BLaER1 treated with 17β-estradiol and CSF1 and Interleukin-3, amounts not matched to agents 10 nM and 100 nM (cell line): ENCODE measurements at regions not wholly inside any gene's neighbourhood (a gene's known extent, or its start where the extent isn't known, plus 50 kb on each side); places are given as distances from the start of the nearest gene placed in this dataset.
"Not testable (repeated sequence)": the region's sequence is repeated elsewhere in the genome, so short reads cannot be mapped to it uniquely, and the experiment has no call there.

Experiments used
- H3K27ac ChIP-seq, 11 experiments: shearing (Covaris generic); formaldehyde crosslinking; 2 replicates each; pipeline ENCODE4 v1.8.1; 2022
- H3K27me3 ChIP-seq, 11 experiments: shearing (Covaris generic); formaldehyde crosslinking; 2 replicates each; pipeline ENCODE4 v1.8.1; 2022
- H3K36me3 ChIP-seq, 11 experiments: shearing (Covaris generic); formaldehyde crosslinking; 2 replicates each; pipeline ENCODE4 v1.8.1; 2022
- H3K4me1 ChIP-seq, 10 experiments: shearing (Covaris generic); formaldehyde crosslinking; 2 replicates each; pipeline ENCODE4 v1.8.1; 2022
- H3K4me2 ChIP-seq, 11 experiments: shearing (Covaris generic); formaldehyde crosslinking; 2 replicates each; pipeline ENCODE4 v1.8.1; 2022
- H3K4me3 ChIP-seq, 10 experiments: shearing (Covaris generic); formaldehyde crosslinking; 2 replicates each; pipeline ENCODE4 v1.8.1; 2022
- H3K9ac ChIP-seq, 11 experiments: shearing (Covaris generic); formaldehyde crosslinking; 2 replicates each; pipeline ENCODE4 v1.8.1; 2022
- H3K9me3 ChIP-seq, 11 experiments: shearing (Covaris generic); formaldehyde crosslinking; replicated peaks in 1 of 11; 2 replicates each; pipeline ENCODE4 v1.8.1; 2022
- H4K20me1 ChIP-seq, 11 experiments: shearing (Covaris generic); formaldehyde crosslinking; 2 replicates each; pipeline ENCODE4 v1.8.1; 2022
- Cebpa-rat ChIP-seq, 11 experiments: shearing (Covaris generic); IDR thresholded peaks; 2 replicates each; pipeline ENCODE4 v1.8.1; 2022

DNA sequence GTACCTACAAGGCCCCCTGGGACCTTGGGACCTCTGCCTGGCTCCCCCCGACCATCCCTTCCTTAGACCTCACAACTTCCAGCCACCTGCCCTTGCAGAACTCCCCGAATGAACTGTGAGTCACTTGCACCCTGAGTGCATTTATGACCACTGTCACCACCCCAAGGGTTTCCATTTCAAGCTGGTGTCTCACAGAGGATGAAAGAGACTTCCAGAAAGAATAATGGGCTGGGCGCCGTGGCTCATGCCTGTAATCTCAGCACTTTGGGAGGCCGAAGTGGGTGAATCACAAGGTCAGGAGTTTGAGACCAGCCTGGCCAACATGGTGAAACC is 124.5 kb upstream of the CIBAR2 start:
- Histone ChIP-seq H3K9ac (no peak overlapping the region), H3K27me3 (peaks cover 0 to 18% (median 0%) of the 10 kb centered on the region in 11 experiments; a peak in 6 of 22 replicates), H3K27ac (no peak overlapping the region), H3K9me3 (no peaks in the 10 kb centered on the region), H3K36me3 (no peaks in the 10 kb centered on the region), H3K4me2 (peak overlapping the region in 10 of 11 experiments; percentile 86 to 99 (median 94); a peak in 18 of 22 replicates), H3K4me1 (peaks cover 39 to 100% (median 95%) of the 10 kb centered on the region in 10 experiments), H4K20me1 (peaks cover 0 to 28% (median 6%) of the 10 kb centered on the region in 11 experiments; a peak in 9 of 22 replicates), H3K4me3 (no peak overlapping the region)
- no peak for TF ChIP-seq Cebpa-rat (IDR thresholded peaks at IDR 0.05)

DNA sequence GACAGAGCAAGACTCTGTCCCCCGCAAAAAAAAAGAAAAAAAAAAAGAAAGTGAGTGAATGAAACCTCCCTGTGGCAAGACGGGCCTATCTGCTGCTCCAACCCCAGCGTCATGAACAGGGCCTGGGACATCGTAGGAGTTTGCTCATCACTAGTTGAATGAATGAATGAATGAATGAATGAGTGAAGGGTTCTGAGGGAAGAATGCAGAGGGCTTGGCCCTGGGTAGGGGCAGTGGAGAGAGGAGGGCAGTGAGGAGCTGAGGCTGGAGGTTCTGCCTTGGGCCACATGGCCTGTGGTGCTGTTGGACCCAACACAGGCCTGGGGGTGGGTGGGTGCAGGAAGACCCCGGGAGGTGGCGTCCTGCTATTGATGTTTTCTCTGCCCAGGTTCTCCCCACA is 125.5 kb upstream of the CIBAR2 start:
- Histone ChIP-seq H3K27ac (no peak overlapping the region), H3K9me3 (no peaks in the 10 kb centered on the region), H3K9ac (peak overlapping the region in 5 of 11 experiments; percentile 31 to 66 (median 49); a peak in 6 of 22 replicates), H3K4me1 (peaks cover 29 to 97% (median 92%) of the 10 kb centered on the region in 10 experiments), H4K20me1 (peaks cover 0 to 23% (median 5%) of the 10 kb centered on the region in 11 experiments; a peak in 9 of 22 replicates), H3K4me3 (no peak overlapping the region), H3K4me2 (peak overlapping the region in 10 of 11 experiments; percentile 17 to 94 (median 78); a peak in 20 of 22 replicates), H3K27me3 (peaks cover 0 to 18% (median 0%) of the 10 kb centered on the region in 11 experiments; a peak in 6 of 22 replicates), H3K36me3 (no peaks in the 10 kb centered on the region)
- TF ChIP-seq Cebpa-rat (IDR thresholded peaks at IDR 0.05), result no peak

DNA sequence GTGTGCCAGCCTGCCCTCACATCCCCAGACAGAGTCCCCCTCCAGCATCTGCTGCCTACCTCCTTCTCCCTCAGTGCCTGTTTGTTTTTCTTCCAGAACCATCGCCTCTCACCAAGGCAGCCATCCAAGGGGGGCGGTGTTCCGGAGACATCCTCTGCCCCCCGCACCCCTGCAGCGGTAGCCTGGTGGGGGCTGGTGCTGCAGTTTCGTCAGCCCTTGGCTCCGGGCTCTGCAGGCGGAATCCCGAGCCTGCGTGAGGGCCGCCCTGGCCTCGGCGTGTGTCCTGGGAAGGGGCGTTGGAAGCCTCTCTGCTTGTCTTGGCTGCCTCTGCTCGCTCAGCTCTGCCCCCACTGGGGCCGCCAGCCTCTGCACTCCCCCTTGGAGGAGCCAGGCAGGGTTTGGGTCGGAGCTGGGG is 126.0 kb upstream of the CIBAR2 start:
- no peak for TF ChIP-seq Cebpa-rat (IDR thresholded peaks at IDR 0.05)
- peak overlapping the region in 2 of 11 experiments; percentile 23 to 29; a peak in 1 of 22 replicates for H3K27ac ChIP-seq
- H3K36me3 ChIP-seq, result no peaks in the 10 kb centered on the region
- H3K27me3 ChIP-seq, result peaks cover 0 to 18% (median 0%) of the 10 kb centered on the region in 11 experiments; a peak in 6 of 22 replicates
- H3K4me1 ChIP-seq, result peaks cover 25 to 93% (median 87%) of the 10 kb centered on the region in 10 experiments
- H4K20me1 ChIP-seq, result peaks cover 0 to 19% (median 5%) of the 10 kb centered on the region in 11 experiments; a peak in 8 of 22 replicates
- peak overlapping the region in 7 of 11 experiments; percentile 31 to 66 (median 35); a peak in 10 of 22 replicates for H3K9ac ChIP-seq
- peak overlapping the region; percentile 17 to 94 (median 77); a peak in 20 of 22 replicates for H3K4me2 ChIP-seq
- no peaks in the 10 kb centered on the region for H3K9me3 ChIP-seq
- peak overlapping the region in 1 of 10 experiments; percentile 21; a peak in 1 of 20 replicates for H3K4me3 ChIP-seq

DNA sequence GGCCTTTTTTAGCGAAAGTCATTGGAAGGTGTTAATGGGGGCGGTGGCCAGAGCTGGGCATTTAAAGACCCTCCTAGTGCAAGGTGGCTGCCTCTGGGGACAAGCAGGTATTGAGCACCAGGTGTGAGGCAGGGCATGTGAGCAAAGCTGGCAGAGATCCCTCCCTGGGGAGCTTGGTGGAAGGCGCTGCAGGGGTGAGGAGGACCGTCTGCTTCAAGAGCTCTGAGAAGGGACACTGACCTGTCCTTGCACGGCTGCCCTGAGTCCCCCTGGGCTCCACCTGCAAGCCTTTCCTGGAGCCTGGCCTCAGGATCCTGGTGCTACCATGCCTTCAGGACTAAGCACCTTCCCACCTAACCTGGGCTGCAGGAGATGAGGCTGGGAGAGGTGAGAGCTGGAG is 127.0 kb upstream of the CIBAR2 start:
- H3K36me3 ChIP-seq, result no peaks in the 10 kb centered on the region
- no peak overlapping the region for H3K27ac ChIP-seq
- TF ChIP-seq Cebpa-rat (IDR thresholded peaks at IDR 0.05), result no peak
- H3K27me3 ChIP-seq, result peaks cover 0 to 18% (median 0%) of the 10 kb centered on the region in 11 experiments; a peak in 6 of 22 replicates
- peaks cover 23 to 85% (median 77%) of the 10 kb centered on the region in 10 experiments for H3K4me1 ChIP-seq
- H4K20me1 ChIP-seq, result peaks cover 0 to 15% (median 4%) of the 10 kb centered on the region in 11 experiments; a peak in 8 of 22 replicates
- peak overlapping the region in 9 of 11 experiments; percentile 65 to 94 (median 80); a peak in 15 of 22 replicates for H3K4me2 ChIP-seq
- H3K9me3 ChIP-seq, result no peaks in the 10 kb centered on the region
- no peak overlapping the region for H3K4me3 ChIP-seq
- 0 out of 22 replicates have a peak overlapping the region, but pooled peaks of 1 of the 11 experiments have one; percentile 14 for H3K9ac ChIP-seq

DNA sequence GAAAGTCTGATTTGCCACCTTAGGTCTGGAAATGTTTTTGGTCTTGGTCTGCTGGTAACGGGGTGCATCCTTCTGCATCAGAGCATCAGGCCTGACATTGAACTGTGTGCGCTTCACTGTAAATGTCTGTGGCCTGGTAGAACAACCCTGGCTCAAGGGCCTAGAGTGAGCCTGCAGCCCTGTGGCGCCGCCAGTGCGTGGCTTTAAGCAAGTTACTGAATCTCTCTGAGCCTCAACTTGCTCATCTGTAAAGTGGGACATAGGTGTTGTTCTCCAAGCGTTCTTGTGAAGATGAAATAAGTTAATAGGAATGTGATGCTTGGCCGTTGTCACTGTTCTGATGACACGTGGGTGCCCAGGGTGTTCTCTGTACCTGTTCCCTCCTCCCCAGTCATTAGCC is 127.6 kb upstream of the CIBAR2 start:
- H3K36me3 ChIP-seq, result no peaks in the 10 kb centered on the region
- no peaks in the 10 kb centered on the region for H3K9me3 ChIP-seq
- peaks cover 23 to 85% (median 71%) of the 10 kb centered on the region in 10 experiments for H3K4me1 ChIP-seq
- no peak overlapping the region for H3K27ac ChIP-seq
- peaks cover 0 to 9% (median 0%) of the 10 kb centered on the region in 11 experiments; a peak in 6 of 22 replicates for H4K20me1 ChIP-seq
- no peak overlapping the region for H3K4me3 ChIP-seq
- peak overlapping the region in 2 of 11 experiments; percentile 61 to 63; a peak in 2 of 22 replicates for H3K9ac ChIP-seq
- H3K27me3 ChIP-seq, result peaks cover 0 to 18% (median 0%) of the 10 kb centered on the region in 11 experiments; a peak in 6 of 22 replicates
- peak overlapping the region in 9 of 11 experiments; percentile 34 to 94 (median 69); a peak in 14 of 22 replicates for H3K4me2 ChIP-seq
- TF ChIP-seq Cebpa-rat (IDR thresholded peaks at IDR 0.05), result no peak

DNA sequence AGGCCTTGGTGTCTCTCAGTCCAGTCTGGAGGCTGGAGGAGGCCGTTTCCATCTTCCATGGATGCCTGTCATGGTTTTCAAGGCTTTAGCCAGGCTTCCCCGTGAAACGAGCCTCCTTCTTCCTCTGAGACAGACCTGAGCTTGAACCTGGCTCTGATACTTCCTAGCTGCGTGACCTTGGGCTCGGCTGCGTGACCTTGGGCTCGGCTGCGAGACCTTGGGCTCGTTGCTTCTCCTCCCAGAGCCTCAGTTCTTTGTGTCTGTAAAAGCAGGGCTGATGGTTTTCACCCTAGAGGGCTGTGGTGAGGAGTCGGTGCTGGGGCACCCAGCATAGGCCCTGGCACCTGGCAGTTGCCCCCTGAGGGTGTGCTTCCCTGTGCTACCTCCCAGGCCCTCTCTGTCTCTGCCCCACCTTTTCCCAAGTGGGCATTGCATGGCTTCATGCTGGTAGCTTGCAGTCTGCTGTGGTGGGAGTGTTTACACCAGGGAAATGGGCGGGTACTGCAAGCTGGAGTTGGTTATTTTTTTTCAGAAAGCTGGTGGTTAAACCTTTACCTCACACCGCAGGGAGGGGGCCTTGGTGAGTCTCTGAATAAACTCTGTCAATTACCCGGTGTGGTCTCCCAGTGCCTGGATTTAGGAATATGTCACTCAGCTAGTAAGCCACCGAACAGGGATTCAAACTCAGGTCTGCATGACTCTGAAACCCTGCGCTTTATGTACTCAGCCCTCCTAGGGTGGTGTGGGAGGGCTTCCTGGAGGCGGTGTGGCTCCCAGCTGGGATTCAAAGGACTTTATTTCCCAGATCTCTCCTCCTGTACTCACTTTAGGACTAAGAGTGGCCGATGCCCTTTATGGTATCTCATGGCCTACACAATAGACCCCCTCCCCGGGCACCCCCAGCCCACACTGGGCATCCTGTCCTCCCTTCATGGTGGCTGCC is 129.0 kb upstream of the CIBAR2 start:
- H3K4me1 ChIP-seq, result peaks cover 14 to 85% (median 69%) of the 10 kb centered on the region in 10 experiments
- peak overlapping the region in 8 of 11 experiments; percentile 28 to 72 (median 54); a peak in 11 of 22 replicates for H3K27ac ChIP-seq

DNA sequence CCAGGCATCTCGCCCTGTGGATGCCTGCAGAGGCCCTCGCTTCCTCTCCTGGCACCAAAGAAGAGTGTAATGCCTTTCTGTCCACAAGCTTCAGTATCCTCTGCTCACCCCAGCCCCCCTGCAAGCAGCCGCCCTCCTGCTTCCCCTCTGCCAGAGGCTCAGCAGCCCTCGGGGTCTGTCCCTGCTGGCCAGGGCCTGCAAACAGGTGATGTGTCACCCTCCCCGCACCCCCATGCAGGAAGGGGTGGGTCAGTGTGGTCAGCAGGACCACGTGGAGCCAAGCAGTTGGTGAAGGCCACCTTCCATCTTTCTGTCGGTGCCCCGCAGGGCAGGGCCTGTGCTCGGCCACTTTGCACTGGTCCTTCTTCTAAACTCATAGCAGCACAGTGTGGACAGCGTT is 129.9 kb upstream of the CIBAR2 start:
- Histone ChIP-seq H3K27ac (no peak overlapping the region), H4K20me1 (peaks cover 0 to 9% (median 0%) of the 10 kb centered on the region in 11 experiments; a peak in 5 of 22 replicates), H3K36me3 (no peaks in the 10 kb centered on the region), H3K9me3 (no peaks in the 10 kb centered on the region), H3K4me2 (peak overlapping the region in 8 of 11 experiments; percentile 56 to 94 (median 68); a peak in 15 of 22 replicates), H3K4me3 (no peak overlapping the region), H3K9ac (peak overlapping the region in 1 of 11 experiments; percentile 28; a peak in 1 of 22 replicates), H3K27me3 (peaks cover 0 to 15% (median 0%) of the 10 kb centered on the region in 11 experiments; a peak in 6 of 22 replicates), H3K4me1 (peaks cover 14 to 85% (median 70%) of the 10 kb centered on the region in 10 experiments; a peak in 19 of 20 replicates)
- TF ChIP-seq Cebpa-rat (IDR thresholded peaks at IDR 0.05), result no peak

More for the DNA sequence above, 129.0 kb upstream of the CIBAR2 start:
- H3K9ac ChIP-seq, result peak overlapping the region in 7 of 11 experiments; percentile 4 to 64 (median 61); a peak in 12 of 22 replicates
- no peaks in the 10 kb centered on the region for H3K36me3 ChIP-seq
- no peak for TF ChIP-seq Cebpa-rat (IDR thresholded peaks at IDR 0.05)
- H3K4me3 ChIP-seq, result no peak overlapping the region
- H3K4me2 ChIP-seq, result peak overlapping the region in 9 of 11 experiments; percentile 34 to 94 (median 66); a peak in 18 of 22 replicates
- no peaks in the 10 kb centered on the region for H3K9me3 ChIP-seq
- peaks cover 0 to 9% (median 0%) of the 10 kb centered on the region in 11 experiments; a peak in 6 of 22 replicates for H4K20me1 ChIP-seq
- H3K27me3 ChIP-seq, result peaks cover 0 to 16% (median 0%) of the 10 kb centered on the region in 11 experiments; a peak in 6 of 22 replicates

DNA sequence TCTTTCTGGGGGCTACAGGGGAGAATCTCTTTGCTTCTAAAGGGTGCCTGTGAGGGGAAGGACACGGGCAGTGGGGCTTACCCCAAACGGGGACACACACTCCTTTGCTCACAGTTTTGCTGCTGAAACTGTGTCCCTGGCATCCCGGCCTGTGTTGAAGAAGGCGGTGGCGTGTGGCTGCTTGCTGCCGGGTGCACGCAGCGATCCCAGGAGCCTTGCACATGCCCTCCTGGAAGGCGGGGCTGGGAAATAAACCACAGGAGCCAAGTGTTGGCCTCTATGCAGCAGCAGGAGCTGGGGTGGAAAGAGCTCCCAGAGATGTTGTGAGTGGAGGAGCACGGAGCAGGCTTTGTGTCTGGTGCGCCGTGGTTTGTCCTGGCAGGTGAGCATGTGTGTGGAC is 131.0 kb upstream of the CIBAR2 start:
- Histone ChIP-seq H3K9ac (no peak overlapping the region), H3K4me1 (peaks cover 15 to 85% (median 71%) of the 10 kb centered on the region in 10 experiments; a peak in 19 of 20 replicates), H3K36me3 (no peaks in the 10 kb centered on the region), H3K9me3 (no peaks in the 10 kb centered on the region), H3K4me3 (no peak overlapping the region), H4K20me1 (peaks cover 0 to 9% (median 0%) of the 10 kb centered on the region in 11 experiments; a peak in 5 of 22 replicates), H3K27me3 (peaks cover 0 to 8% (median 0%) of the 10 kb centered on the region in 11 experiments; a peak in 6 of 22 replicates), H3K4me2 (no peak overlapping the region), H3K27ac (no peak overlapping the region)
- no peak for TF ChIP-seq Cebpa-rat (IDR thresholded peaks at IDR 0.05)

DNA sequence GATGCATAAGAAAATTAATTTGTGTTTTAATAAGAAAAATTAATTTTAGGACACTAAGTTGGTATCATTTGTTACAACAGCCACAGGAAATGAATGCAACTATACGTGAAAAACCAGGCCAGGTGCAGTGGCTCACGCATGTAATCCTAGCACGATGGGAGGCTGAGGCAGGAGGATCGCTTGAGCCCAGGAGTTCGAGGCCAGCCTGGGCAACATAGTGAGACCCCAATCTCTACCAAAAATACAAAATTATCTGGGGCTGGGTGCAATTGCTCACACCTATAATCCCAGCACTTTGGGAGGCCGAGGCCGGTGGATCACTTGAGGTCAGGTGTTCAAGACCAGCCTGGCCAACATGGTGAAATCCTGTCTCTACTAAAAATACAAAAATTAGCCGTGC is 132.2 kb upstream of the CIBAR2 start:
- not testable (repeated sequence) for H4K20me1 ChIP-seq, H3K36me3 ChIP-seq, H3K9ac ChIP-seq, H3K4me3 ChIP-seq, H3K4me2 ChIP-seq, H3K27me3 ChIP-seq, H3K27ac ChIP-seq, H3K9me3 ChIP-seq
- peaks cover 15 to 85% (median 70%) of the 10 kb centered on the region in 10 experiments; a peak in 19 of 20 replicates for H3K4me1 ChIP-seq
